Neural progenitor cell (in vitro differentiated cells): ENCODE measurements at regions not wholly inside any gene's neighbourhood (a gene's known extent, or its start where the extent isn't known, plus 50 kb on each side); places are given as distances from the start of the nearest gene placed in this dataset.

ENCODE experiments used
- DNase-seq: peaks from one replicate; pipeline ENCODE4 v3.0.0-alpha.2; 2016; ENCODE audit warnings: low spot score
- H2AFZ ChIP-seq: fragments of 200-600 bp; sonication (generic); replicated peaks from 2 replicates; pipeline ENCODE4 v1.6.1; 2016; ENCODE audit warnings: antibody characterized with exemption
- H3F3A ChIP-seq: fragments of 200-600 bp; sonication (generic); 2 replicates; pipeline ENCODE4 v1.6.1; 2016; ENCODE audit warnings: antibody characterized with exemption, low read depth
- H3K27ac ChIP-seq: fragments of 200-600 bp; sonication (generic); 2 replicates; pipeline ENCODE4 v1.5.1; 2016; ENCODE audit warnings: mild to moderate bottlenecking
- H3K27me3 ChIP-seq: fragments of 200-600 bp; sonication (generic); 2 replicates; pipeline ENCODE4 v1.6.1; 2016; ENCODE audit warnings: mild to moderate bottlenecking, moderate library complexity
- H3K36me3 ChIP-seq: fragments of 200-600 bp; sonication (generic); 2 replicates; pipeline ENCODE4 v1.5.1; 2016
- H3K4me1 ChIP-seq: fragments of 200-600 bp; sonication (generic); 2 replicates; pipeline ENCODE4 v1.6.1; 2016; ENCODE audit warnings: mixed run types
- H3K4me2 ChIP-seq: fragments of 200-600 bp; sonication (generic); 2 replicates; pipeline ENCODE4 v1.6.1; 2016
- H3K4me3 ChIP-seq: fragments of 200-600 bp; sonication (generic); 2 replicates; pipeline ENCODE4 v1.5.1; 2016
- H3K79me2 ChIP-seq: fragments of 200-600 bp; sonication (generic); 2 replicates; pipeline ENCODE4 v1.6.1; 2016; ENCODE audit warnings: low read depth
- H3K9ac ChIP-seq: fragments of 200-600 bp; sonication (generic); 2 replicates; pipeline ENCODE4 v1.6.1; 2016
- H3K9me3 ChIP-seq: fragments of 200-600 bp; sonication (generic); 2 replicates; pipeline ENCODE4 v1.5.1; 2016; ENCODE audit warnings: low read depth
- H4K20me1 ChIP-seq: fragments of 200-600 bp; sonication (generic); 2 replicates; pipeline ENCODE4 v1.6.1; 2016; ENCODE audit warnings: low read depth
- H3K27ac Mint-ChIP-seq: 3 replicates; pipeline ENCODE4 v1.8.0; 2021; ENCODE audit warnings: mixed read lengths
- H3K27me3 Mint-ChIP-seq: 2 replicates; pipeline ENCODE4 v1.8.0; 2022; ENCODE audit warnings: low read depth, mild to moderate bottlenecking, inconsistent platforms, moderate library complexity, mixed read lengths; ENCODE audit not compliant: insufficient read depth
- H3K36me3 Mint-ChIP-seq: 3 replicates; pipeline ENCODE4 v1.8.0; 2021; ENCODE audit warnings: mixed read lengths
- H3K4me1 Mint-ChIP-seq: 3 replicates; pipeline ENCODE4 v1.8.0; 2021; ENCODE audit warnings: mixed read lengths
- H3K4me3 Mint-ChIP-seq: 3 replicates; pipeline ENCODE4 v1.8.0; 2021; ENCODE audit warnings: mild to moderate bottlenecking, moderate library complexity, mixed read lengths
- H3K9me3 Mint-ChIP-seq: 3 replicates; pipeline ENCODE4 v1.8.0; 2020; ENCODE audit warnings: mixed read lengths
- EZH2 ChIP-seq: fragments of 200-600 bp; sonication (generic); IDR thresholded peaks from 2 replicates; pipeline ENCODE4 v1.6.1; 2017; ENCODE audit warnings: antibody characterized with exemption, mild to moderate bottlenecking, moderate library complexity
- EZH2phosphoT487 ChIP-seq: fragments of 200-600 bp; sonication (generic); IDR thresholded peaks from 2 replicates; pipeline ENCODE4 v1.6.1; 2017; ENCODE audit warnings: antibody characterized with exemption
- TF ChIP-seq, protein P1 (sequence below): fragments of 200-600 bp; sonication (generic); IDR thresholded peaks from 2 replicates; pipeline ENCODE4 v1.5.1; 2017; ENCODE audit warnings: antibody characterized with exemption, mild to moderate bottlenecking

DNA sequence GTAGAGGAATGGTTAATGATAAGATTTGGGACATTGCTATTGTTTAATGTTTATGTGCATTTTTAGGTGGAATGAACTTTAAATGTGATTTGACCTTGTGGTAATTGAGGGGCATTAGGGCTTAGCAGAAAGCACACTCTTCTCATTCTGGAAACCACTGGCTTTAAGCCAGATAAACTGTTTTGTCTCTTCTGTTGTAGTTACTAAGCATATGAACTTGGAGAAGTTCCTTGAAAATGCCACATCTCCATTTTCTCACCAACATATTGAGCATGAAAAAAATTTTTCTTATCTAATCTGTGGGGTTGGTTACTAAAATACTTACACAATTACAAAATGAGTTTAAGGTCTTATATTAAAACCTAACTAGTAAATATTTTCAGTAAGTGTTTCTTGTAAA, 70.8 kb upstream of the FSHR start:
- H3K27ac Mint-ChIP-seq = no peak overlapping the region
- H3K9me3 ChIP-seq = no peaks in the 10 kb centered on the region
- H3K4me2 ChIP-seq = no peak overlapping the region
- no peak overlapping the region for H3K9ac ChIP-seq
- no peaks in the 10 kb centered on the region for H3K36me3 Mint-ChIP-seq
- no peaks in the 10 kb centered on the region for H3F3A ChIP-seq
- no peaks in the 10 kb centered on the region for H3K79me2 ChIP-seq
- no peaks in the 10 kb centered on the region for H3K9me3 Mint-ChIP-seq
- TF ChIP-seq, protein P1, sequence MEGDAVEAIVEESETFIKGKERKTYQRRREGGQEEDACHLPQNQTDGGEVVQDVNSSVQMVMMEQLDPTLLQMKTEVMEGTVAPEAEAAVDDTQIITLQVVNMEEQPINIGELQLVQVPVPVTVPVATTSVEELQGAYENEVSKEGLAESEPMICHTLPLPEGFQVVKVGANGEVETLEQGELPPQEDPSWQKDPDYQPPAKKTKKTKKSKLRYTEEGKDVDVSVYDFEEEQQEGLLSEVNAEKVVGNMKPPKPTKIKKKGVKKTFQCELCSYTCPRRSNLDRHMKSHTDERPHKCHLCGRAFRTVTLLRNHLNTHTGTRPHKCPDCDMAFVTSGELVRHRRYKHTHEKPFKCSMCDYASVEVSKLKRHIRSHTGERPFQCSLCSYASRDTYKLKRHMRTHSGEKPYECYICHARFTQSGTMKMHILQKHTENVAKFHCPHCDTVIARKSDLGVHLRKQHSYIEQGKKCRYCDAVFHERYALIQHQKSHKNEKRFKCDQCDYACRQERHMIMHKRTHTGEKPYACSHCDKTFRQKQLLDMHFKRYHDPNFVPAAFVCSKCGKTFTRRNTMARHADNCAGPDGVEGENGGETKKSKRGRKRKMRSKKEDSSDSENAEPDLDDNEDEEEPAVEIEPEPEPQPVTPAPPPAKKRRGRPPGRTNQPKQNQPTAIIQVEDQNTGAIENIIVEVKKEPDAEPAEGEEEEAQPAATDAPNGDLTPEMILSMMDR = no peak
- no peak for TF ChIP-seq EZH2phosphoT487
- no peaks in the 10 kb centered on the region for H3K36me3 ChIP-seq
- H3K4me1 Mint-ChIP-seq = no peaks in the 10 kb centered on the region
- H3K4me1 ChIP-seq = no peaks in the 10 kb centered on the region
- no peak overlapping the region for H3K4me3 Mint-ChIP-seq
- no peak overlapping the region for H3K4me3 ChIP-seq
- no peak overlapping the region for H3K27ac ChIP-seq
- no peaks in the 10 kb centered on the region for H3K27me3 ChIP-seq
- no peak overlapping the region for H2AFZ ChIP-seq
- no peaks in the 10 kb centered on the region for H3K27me3 Mint-ChIP-seq
- no peak for DNase-seq
- no peaks in the 10 kb centered on the region for H4K20me1 ChIP-seq

DNA sequence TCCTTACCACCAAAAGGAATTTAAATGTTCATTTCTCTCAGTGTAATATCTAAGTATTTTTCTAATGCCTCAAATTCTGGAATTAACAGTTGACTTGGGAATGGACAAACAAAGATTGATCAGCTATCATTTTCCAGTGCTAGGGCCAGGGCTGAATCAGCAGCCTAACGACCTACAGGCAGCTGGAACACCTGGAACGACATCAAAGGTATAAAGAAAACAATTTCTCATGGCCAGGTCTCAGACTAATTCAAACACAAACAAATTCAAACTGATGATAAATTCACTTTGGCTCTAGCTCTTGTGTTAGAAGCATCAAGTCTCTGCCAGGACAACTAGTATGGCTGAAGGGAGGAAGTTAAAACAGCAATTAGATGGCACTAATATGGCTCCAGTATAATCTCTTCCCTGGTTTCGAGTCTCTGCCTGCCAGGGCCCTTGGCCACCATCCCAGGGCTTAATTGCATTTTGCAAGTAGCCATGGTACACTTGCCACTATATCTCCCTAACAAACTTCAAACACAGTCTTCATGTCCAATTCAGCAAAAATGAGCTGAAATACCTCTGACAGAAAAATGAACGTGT, 70.2 kb upstream of the FSHR start:
- Mint-ChIP-seq H3K9me3 (no peaks in the 10 kb centered on the region), H3K4me1 (no peaks in the 10 kb centered on the region), H3K36me3 (no peaks in the 10 kb centered on the region), H3K4me3 (no peak overlapping the region), H3K27me3 (peaks cover under 1% of the 10 kb centered on the region), H3K27ac (no peak overlapping the region)
- no peaks in the 10 kb centered on the region for H3K79me2 ChIP-seq
- no peak for TF ChIP-seq EZH2
- TF ChIP-seq, protein P1 = no peak
- no peak overlapping the region for H3K27ac ChIP-seq
- no peak overlapping the region for H3K4me2 ChIP-seq
- no peaks in the 10 kb centered on the region for H4K20me1 ChIP-seq
- no peaks in the 10 kb centered on the region for H3K4me1 ChIP-seq
- DNase-seq = no peak
- no peaks in the 10 kb centered on the region for H3K9me3 ChIP-seq
- H3K36me3 ChIP-seq = no peaks in the 10 kb centered on the region
- H3K27me3 ChIP-seq = no peaks in the 10 kb centered on the region
- no peak overlapping the region for H3K4me3 ChIP-seq
- H3F3A ChIP-seq = no peaks in the 10 kb centered on the region
- H2AFZ ChIP-seq = no peak overlapping the region
- no peak overlapping the region for H3K9ac ChIP-seq

DNA sequence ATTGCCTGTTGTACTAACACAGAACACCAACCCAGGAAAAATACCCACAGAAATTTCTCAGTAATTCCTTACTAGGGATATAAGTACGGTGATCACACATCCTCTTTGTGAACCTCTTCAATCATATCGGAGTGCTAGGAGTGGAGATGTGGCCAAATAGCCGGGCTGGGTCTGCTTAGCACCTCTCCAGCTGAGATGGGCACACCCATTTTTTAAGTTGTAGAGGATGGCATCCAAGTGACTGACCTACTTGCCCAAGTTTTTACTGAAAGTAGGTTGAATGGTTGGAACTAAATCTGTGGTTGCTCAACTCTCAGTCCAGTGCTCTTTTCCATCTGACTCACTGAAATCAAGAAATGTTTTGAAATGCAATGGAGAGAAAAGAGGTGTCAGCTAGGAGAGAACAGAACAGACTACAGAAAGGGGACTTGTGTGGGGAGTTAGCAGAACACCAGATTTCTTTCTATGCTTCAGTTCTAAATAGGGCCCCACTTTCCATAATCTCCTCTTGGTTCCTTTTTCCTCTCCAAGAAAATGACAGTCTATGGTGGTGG, 68.7 kb upstream of the FSHR start:
- no peaks in the 10 kb centered on the region for H3K36me3 Mint-ChIP-seq
- Histone ChIP-seq H2AFZ (no peak overlapping the region), H4K20me1 (no peaks in the 10 kb centered on the region), H3K27ac (no peak overlapping the region), H3K79me2 (no peaks in the 10 kb centered on the region), H3K4me2 (no peak overlapping the region), H3K27me3 (no peaks in the 10 kb centered on the region), H3K4me1 (no peaks in the 10 kb centered on the region), H3F3A (no peaks in the 10 kb centered on the region), H3K9ac (no peak overlapping the region), H3K9me3 (no peaks in the 10 kb centered on the region), H3K36me3 (no peaks in the 10 kb centered on the region), H3K4me3 (no peak overlapping the region)
- no peaks in the 10 kb centered on the region for H3K9me3 Mint-ChIP-seq
- DNase-seq = no peak
- H3K4me1 Mint-ChIP-seq = no peaks in the 10 kb centered on the region
- H3K4me3 Mint-ChIP-seq = no peak overlapping the region
- no peak for TF ChIP-seq EZH2phosphoT487
- TF ChIP-seq, protein P1 = no peak
- TF ChIP-seq EZH2 = no peak
- H3K27me3 Mint-ChIP-seq = peaks cover 3% of the 10 kb centered on the region
- no peak overlapping the region for H3K27ac Mint-ChIP-seq
